ENCODE measurements at regions not wholly inside any gene's neighbourhood (a gene's known extent, or its start where the extent isn't known, plus 50 kb on each side); places are given as distances from the start of the nearest gene placed in this dataset.
A peak's percentile ranks its signal among the peaks of the same experiment; 100 is the strongest.

DNA sequence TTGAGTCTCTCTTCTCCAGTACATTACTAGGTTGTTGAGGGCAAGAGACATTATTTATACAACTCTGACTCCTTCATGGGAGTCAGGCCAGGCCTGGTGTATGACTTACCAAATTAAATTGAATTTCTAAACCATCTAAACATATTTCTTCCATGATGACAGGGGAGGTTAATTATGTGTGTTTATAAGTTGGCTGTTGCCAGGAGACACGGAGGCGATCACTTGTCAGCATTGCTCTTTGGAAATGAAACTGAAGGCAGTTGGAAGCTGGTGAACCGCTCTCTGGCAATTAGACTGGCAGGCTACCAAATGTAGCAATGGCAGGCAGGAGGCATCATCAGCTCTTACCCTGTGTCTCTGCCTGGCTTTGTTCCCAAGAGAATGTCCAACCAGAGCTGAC, 241.4 kb downstream of the KCNS3 start:
- H3K27ac ChIP-seq, result no peak overlapping the region
- DNase-seq (ENCODE audit: low spot score), result no peak
- POLR2A ChIA-PET (ENCODE audit: low non-redundant PET), result no interaction called here
- TF ChIP-seq, protein P1, sequence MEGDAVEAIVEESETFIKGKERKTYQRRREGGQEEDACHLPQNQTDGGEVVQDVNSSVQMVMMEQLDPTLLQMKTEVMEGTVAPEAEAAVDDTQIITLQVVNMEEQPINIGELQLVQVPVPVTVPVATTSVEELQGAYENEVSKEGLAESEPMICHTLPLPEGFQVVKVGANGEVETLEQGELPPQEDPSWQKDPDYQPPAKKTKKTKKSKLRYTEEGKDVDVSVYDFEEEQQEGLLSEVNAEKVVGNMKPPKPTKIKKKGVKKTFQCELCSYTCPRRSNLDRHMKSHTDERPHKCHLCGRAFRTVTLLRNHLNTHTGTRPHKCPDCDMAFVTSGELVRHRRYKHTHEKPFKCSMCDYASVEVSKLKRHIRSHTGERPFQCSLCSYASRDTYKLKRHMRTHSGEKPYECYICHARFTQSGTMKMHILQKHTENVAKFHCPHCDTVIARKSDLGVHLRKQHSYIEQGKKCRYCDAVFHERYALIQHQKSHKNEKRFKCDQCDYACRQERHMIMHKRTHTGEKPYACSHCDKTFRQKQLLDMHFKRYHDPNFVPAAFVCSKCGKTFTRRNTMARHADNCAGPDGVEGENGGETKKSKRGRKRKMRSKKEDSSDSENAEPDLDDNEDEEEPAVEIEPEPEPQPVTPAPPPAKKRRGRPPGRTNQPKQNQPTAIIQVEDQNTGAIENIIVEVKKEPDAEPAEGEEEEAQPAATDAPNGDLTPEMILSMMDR (conservative IDR thresholded peaks at IDR 0.05; ENCODE audit: low read depth), result no peak
- CTCF ChIA-PET, result interaction anchor here (0.6 kb wide), 1 partner anchor 14 kb away, joined by 3 read pairs; no protein-coding TSS in a partner anchor

DNA sequence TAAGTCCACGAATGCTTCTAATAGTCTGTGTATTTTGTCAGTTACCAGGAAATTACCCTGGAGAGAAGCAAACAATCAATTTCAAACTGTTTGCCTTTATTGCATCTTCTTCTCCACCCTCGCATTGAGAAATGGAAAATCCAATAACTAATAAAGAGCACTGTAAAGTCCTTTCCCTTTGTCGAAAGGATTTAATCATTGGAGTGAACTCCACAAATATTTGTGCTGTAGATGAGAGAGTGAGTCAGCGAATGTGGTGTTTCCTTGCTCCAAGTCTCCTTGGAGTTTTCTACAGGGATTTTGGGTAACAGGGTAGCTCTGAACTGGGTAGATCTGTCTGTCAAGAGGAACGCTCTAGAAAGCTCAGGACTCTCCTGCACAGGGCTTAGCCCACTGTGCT, 240.2 kb downstream of the KCNS3 start:
- POLR2A ChIA-PET (ENCODE audit: low non-redundant PET), result no interaction called here

DNA sequence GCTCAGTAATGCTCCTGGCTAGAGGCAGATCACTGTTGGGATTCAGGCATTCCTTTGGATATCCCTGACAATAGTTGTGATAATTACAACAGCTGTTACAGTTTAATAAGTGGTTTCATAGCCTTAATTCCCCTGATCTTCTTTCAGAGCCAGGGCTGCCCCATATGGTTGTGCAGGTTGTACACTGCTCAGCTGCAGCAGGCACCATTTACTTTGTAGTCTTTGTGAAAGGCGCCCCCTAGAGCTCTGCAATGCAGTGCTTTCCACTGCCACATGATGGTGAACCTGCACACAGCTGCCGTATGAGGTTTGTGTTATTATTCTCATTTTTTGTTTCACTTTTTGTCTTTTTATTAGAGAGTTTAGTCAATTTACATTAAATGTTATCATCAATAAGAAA, 239.1 kb downstream of the KCNS3 start:
- H3K27ac ChIP-seq, result no peak overlapping the region
- POLR2A ChIA-PET (ENCODE audit: low non-redundant PET), result no interaction called here
- CTCF ChIA-PET, result interaction anchor here (0.8 to 1.2 kb wide), 4 partner anchors 32 to 265 kb away, joined by 3 to 6 read pairs (median 4); partner anchors contain the start of gene KCNS3
- DNase-seq (ENCODE audit: low spot score), result peak; percentile 52
- TF ChIP-seq, protein P1 (conservative IDR thresholded peaks at IDR 0.05; ENCODE audit: low read depth), result peak; percentile 51

More for the DNA sequence above, 240.2 kb downstream of the KCNS3 start:
- H3K27ac ChIP-seq, result no peak overlapping the region
- CTCF ChIA-PET, result interaction anchor here (0.6 kb wide), 1 partner anchor 259 kb away, joined by 3 read pairs; no protein-coding TSS in a partner anchor
- TF ChIP-seq, protein P1 (conservative IDR thresholded peaks at IDR 0.05; ENCODE audit: low read depth), result no peak
- DNase-seq (ENCODE audit: low spot score), result no peak

DNA sequence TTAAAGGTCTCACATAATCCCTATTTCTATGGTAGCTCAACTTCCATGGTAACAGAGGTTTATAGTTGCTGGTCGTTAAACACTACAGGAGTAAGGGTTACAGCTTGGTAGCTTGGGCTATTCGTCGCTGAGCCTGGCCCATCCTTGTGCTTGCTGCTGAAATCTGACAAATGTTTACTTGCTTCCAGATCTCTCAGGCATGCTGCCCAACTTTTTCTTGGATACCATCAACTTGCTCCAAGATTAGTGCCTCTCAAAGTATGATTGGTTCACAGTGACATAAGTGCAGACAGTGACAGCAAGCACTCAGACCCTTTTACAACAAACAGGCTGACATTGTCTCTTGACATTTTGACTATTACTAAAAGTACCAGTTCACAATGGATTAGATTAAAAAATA, 231.8 kb downstream of the KCNS3 start:
- no peak for DNase-seq (ENCODE audit: low spot score)
- ChIA-PET POLR2A (ENCODE audit: low non-redundant PET) (no interaction called here), CTCF (interaction anchor here (0.6 to 1.0 kb wide), 2 partner anchors 75 to 122 kb away, joined by 3 read pairs; no protein-coding TSS in a partner anchor)
- H3K27ac ChIP-seq, result no peak overlapping the region
- TF ChIP-seq, protein P1 (conservative IDR thresholded peaks at IDR 0.05; ENCODE audit: low read depth), result no peak

DNA sequence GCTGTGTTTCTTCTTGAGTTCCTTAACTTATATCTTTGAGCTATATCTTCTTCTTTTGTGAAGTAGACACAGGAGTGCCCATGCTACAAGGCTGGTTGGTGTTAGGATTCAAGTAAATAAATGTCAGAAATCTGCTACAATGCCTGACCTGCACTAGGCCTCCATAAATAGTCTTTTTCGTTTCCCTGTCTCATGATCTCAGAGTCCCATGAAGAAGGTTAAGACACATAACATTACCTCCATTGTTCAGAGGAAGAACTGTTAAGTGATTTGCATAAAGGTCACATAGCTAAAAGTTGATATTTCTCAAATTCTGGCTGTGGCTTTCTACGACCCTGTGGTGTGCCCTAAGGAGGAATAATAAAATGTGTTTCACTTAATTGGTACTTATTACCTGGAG, 228.4 kb downstream of the KCNS3 start:
- ChIA-PET CTCF (interaction anchor here (0.8 to 0.9 kb wide), 2 partner anchors 10 to 13 kb away, joined by 3 read pairs; no protein-coding TSS in a partner anchor), POLR2A (ENCODE audit: low non-redundant PET) (no interaction called here)
- TF ChIP-seq, protein P1 (conservative IDR thresholded peaks at IDR 0.05; ENCODE audit: low read depth), result no peak
- DNase-seq (ENCODE audit: low spot score), result no peak
- no peak overlapping the region for H3K27ac ChIP-seq

DNA sequence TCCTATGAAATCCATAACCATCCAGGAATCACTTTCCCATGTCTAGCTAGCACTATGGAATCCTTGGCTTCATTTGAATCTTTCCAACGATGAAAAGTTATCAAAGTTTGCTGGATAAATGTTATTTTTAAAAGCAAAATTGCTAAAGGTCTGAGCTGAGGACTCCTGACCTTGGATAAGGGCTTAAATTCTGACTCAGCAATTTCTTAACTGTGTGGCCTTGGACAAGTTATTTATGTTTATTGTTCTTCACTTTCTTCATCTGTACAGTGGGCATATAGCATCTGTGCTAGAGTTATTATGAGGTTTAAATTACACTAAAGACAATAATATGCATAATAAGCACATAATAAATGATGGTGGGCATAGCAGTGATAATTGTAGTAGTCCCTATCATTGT, 227.5 kb downstream of the KCNS3 start:
- DNase-seq (ENCODE audit: low spot score), result no peak
- no peak overlapping the region for H3K27ac ChIP-seq
- ChIA-PET CTCF (interaction anchor here (0.9 kb wide), 1 partner anchor 14 kb away, joined by 3 read pairs; no protein-coding TSS in a partner anchor), POLR2A (ENCODE audit: low non-redundant PET) (no interaction called here)
- TF ChIP-seq, protein P1 (conservative IDR thresholded peaks at IDR 0.05; ENCODE audit: low read depth), result no peak
